NCI-H748 (cell line): ENCODE measurements at regions not wholly inside any gene's neighbourhood (a gene's known extent, or its start where the extent isn't known, plus 50 kb on each side); places are given as distances from the start of the nearest gene placed in this dataset.

Experiments used
- DNase-seq: peaks from one replicate; lab custom pipeline; 2025; ENCODE audit not compliant: unreplicated experiment; lab: John Stamatoyannopoulos, UW

GRCh38 chr9:108178318-108178717 lies 677.5 kb downstream of the ACTL7B start:
- DNase-seq = no peak

DNA sequence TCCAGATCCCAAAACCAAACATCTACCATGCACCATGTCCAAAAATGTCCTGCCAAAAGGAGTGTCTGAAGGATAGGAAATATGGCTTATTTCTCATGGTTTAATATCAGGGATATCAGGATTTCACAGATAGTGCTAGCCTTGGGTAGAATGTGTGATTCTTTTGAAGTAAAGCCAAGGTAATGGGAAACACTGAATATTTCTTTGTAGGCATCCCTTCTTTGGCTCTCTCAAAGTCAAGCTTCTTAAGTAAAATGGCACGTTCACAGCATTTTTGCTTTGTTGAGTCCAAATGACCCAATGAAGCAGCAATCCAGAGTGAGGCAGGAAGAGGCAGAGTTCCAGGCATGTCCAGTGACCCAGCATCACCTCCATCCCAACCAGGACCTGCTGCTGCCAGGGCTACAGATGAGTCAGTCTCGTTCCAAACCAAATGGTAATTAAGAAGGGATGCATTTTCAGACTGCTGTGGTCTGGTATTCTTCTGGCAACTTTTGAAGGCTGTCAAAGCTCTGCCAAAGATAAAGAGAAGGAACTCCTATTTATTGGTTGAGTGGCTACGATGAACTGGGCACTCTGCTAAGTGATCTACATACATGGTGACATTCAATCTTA lies 678.8 kb upstream of the KLF4 start:
- no peak for DNase-seq

GRCh38 chr9:108167136-108167900 lies 677.7 kb upstream of the KLF4 start:
- no peak for DNase-seq

GRCh38 chr9:108166519-108166918 lies 677.0 kb upstream of the KLF4 start:
- no peak for DNase-seq

GRCh38 chr9:108163321-108164005 lies 673.9 kb upstream of the KLF4 start:
- no peak for DNase-seq

DNA sequence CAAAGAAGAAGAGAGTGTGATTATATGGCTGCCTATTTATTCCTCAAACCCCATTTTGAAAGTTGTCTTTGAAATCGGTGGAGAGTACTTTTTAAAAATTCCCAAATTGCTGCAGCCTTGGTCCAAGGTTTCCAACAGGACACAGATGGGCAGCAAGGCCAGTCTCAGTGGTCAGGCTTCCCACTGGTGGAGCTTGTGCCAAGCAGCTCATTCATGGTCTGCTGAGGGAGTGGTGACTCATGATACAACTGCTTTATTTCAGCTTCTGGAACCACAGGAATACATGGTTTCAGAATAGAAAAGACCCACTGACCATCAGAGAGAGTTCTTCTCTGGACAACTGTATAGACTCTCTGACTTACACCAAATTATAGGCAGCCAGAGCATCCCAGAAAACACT lies 673.1 kb upstream of the KLF4 start:
- no peak for DNase-seq

DNA sequence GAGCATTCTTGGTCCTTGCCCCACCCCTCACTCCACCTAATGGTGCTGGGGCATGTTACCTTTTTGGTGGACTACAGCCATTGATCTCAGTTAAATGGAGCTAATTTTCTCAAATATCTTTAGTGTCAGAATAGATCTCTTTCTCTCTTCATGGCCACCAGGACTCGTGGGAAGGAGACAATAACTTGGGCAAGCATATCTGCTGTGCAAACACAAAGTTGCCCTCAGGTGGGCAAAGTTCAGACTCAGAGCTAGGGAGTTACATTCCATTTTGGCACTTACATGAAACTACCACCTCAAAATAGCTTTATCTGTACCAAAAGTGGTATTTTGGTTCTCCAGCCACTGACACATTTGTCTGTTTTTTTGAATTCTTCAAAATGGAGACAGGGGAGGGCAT lies 671.9 kb upstream of the KLF4 start:
- DNase-seq = no peak

GRCh38 chr9:108160706-108161355 lies 671.3 kb upstream of the KLF4 start:
- no peak for DNase-seq

DNA sequence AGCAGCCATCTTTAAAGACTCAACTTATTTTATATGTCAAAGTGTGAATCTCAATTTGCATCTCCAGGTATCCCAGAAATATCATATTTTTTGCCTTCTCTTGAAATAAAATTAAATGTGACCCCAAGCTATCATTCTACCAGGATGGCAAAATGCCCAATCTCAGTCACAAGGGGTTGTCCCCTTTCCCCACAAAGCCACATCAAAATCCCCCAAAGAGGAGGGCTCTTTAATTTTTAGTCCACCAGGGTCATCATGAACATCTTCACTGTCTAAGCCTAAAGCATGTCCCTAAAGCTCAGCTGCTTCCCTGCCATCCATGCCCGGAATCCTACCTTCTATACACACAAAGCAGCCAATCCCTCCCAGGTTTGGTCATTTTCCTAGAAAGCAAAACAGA lies 670.5 kb upstream of the KLF4 start:
- no peak for DNase-seq

GRCh38 chr9:108158236-108158995 lies 668.8 kb upstream of the KLF4 start:
- no peak for DNase-seq

GRCh38 chr9:108156270-108156998 lies 666.9 kb upstream of the KLF4 start:
- no peak for DNase-seq

DNA sequence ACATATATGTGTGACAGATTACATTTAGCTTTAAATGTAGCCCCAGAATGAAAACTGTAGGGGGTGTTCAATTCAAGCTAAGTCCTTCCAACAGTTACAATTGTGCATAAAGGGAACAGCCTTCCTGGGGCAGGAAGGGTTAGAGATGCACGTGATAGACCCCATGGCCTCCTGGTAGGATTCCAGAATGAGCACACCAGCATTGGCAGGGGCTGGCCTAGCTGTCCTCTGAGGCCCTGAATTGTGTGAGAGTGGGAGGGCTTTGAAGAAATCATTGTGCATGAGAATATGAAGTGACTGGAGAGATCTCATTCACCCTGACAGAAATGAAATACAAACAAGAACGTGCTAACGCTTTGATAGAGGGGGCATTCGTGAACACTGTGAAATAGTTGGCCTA lies 663.8 kb upstream of the KLF4 start:
- DNase-seq = no peak

DNA sequence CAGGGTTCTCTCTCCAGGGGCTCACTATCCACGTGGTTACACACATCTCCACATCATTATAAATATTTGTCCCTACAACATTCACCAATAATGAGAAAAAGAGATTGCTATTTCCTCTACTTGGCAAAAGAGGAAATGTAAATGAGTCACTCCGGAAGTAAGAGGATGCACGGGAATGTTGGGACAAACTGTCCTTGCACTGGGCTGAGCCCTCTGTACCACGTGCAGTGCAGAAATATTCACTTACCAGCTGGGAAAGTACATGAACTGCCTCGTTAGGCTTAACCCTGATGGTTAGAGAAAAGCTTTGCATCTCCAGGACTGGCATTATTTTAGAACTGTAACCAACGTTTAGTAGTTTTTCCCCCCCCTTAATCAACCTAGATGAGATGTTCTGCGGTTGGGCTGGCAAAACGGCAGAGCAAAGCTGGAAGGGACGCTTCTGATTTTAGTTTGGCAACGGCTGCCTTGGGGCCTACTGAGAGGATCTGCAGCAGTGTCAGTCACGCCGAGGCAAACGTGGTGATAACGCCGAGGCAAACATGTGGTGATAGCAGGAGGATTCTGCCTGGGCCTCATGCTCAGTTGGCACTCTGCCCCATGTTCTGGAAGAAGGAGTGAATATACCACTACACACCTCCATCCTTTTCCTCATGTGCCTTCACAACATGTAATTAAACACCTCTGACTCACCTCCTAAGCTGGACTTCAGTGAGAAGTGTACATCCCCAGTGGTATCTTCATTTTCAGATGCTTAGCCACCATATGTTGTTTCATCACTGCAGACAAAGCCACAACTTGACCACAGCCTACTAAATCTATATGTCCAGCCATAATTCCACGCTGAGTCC lies 661.4 kb upstream of the KLF4 start:
- DNase-seq = no peak

DNA sequence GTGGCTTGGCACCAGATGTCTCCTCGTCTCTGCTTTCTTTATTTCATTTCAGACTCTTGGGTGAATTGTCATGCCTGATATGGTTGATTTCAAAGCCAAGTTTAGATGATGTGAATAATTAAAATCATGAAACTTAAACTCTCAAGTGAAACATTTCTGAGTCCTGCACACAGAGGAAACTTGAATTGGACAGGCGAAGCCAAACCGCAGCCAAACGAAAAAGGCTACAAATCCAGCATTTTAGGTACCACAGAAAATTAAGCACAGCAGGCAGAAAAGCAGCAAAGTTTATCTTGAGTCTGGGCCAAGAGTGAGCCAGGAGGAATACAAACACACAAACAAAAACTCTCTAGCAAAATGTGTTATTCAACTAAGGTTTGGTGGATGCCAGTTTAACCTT lies 659.8 kb upstream of the KLF4 start:
- DNase-seq = no peak

- no peak for DNase-seq
Observed at GRCh38 chr9:108142504-108143201, 653.1 kb upstream of the KLF4 start.

GRCh38 chr9:108142142-108142503 lies 652.6 kb upstream of the KLF4 start:
- DNase-seq = no peak

DNA sequence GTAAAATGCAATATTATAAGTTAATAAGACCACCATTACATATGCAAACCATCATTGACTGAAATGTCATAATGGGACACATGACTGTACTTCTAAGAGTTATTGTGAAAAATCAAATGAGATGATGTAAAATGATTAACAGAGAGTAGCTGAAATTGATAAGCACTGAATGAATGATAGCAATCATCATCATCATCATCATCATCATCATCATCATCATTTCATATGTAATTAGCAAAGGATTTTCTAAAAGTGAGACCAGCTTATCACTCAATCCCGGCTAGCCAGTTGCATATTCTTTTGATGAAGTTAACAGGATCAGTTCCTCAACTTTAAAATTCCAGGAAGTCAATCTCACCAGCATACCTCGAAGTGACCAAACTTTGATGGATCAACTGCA lies 650.3 kb upstream of the KLF4 start:
- no peak for DNase-seq

- DNase-seq = no peak
Observed at GRCh38 chr9:108138516-108138915, 648.9 kb upstream of the KLF4 start.

DNA sequence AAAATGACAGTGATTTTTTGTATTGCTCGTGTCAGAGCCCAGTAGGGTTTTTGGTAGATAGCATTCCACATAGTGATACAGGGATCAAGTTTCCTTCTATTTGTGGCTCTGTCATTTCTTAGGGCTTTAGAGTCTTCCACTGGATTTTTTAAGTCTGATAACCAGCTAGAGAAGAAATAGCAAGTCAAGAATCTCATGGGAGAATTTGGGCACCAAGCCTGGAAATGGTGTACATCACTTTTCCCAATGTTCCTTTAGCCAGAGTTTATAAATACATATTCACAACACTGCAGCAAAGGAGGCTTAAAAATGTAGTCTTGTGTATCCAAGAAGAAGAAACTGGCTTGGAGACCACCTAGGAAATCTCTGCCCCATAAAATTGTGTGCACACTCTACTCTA lies 647.1 kb upstream of the KLF4 start:
- DNase-seq = no peak
